Smooth muscle cell (in vitro differentiated cells): ENCODE measurements at regions not wholly inside any gene's neighbourhood (a gene's known extent, or its start where the extent isn't known, plus 50 kb on each side); places are given as distances from the start of the nearest gene placed in this dataset.

Experiments used
- DNase-seq: peaks from one replicate; lab custom pipeline; 2025; ENCODE audit not compliant: unreplicated experiment; lab: John Stamatoyannopoulos, UW
- H2AFZ ChIP-seq: fragments of 200-600 bp; sonication (generic); 2 replicates; pipeline ENCODE4 v1.6.0; 2016; ENCODE audit warnings: antibody characterized with exemption, low read depth, mild to moderate bottlenecking
- H3F3A ChIP-seq: fragments of 200-600 bp; sonication (generic); 2 replicates; pipeline ENCODE4 v1.6.0; 2017; ENCODE audit warnings: antibody characterized with exemption, low read depth
- H3K27ac ChIP-seq: fragments of 200-600 bp; sonication (generic); 2 replicates; pipeline ENCODE4 v1.5.1; 2016; ENCODE audit warnings: low read depth, mild to moderate bottlenecking
- H3K27me3 ChIP-seq: fragments of 200-600 bp; sonication (generic); 2 replicates; pipeline ENCODE4 v1.6.1; 2016; ENCODE audit warnings: low read depth, mild to moderate bottlenecking
- H3K36me3 ChIP-seq: fragments of 200-600 bp; sonication (generic); 2 replicates; pipeline ENCODE4 v1.5.1; 2016; ENCODE audit warnings: low read depth
- H3K4me1 ChIP-seq: fragments of 200-600 bp; sonication (generic); 2 replicates; pipeline ENCODE4 v1.5.1; 2016; ENCODE audit warnings: low read depth
- H3K4me2 ChIP-seq: fragments of 200-600 bp; sonication (generic); 2 replicates; pipeline ENCODE4 v1.6.0; 2016; ENCODE audit warnings: mild to moderate bottlenecking
- H3K4me3 ChIP-seq: fragments of 200-600 bp; sonication (generic); 2 replicates; pipeline ENCODE4 v1.5.1; 2016; ENCODE audit warnings: mild to moderate bottlenecking
- H3K79me2 ChIP-seq: fragments of 200-600 bp; sonication (generic); 2 replicates; pipeline ENCODE4 v1.6.0; 2016; ENCODE audit warnings: low read depth, mild to moderate bottlenecking
- H3K9ac ChIP-seq: fragments of 200-600 bp; sonication (generic); 2 replicates; pipeline ENCODE4 v1.6.0; 2016; ENCODE audit warnings: low read depth
- H3K9me3 ChIP-seq: fragments of 200-600 bp; sonication (generic); replicated peaks from 2 replicates; pipeline ENCODE4 v1.5.1; 2016; ENCODE audit warnings: low read depth
- H4K20me1 ChIP-seq: fragments of 200-600 bp; sonication (generic); 2 replicates; pipeline ENCODE4 v1.6.0; 2016; ENCODE audit warnings: low read depth
- WGBS: methylation state at CpG from one replicate; pipeline ENCODE4 v1.1.7; 2016; ENCODE audit warnings: low lambda C conversion rate; 5-methylcytosine and 5-hydroxymethylcytosine counted together
- TF ChIP-seq, protein P1 (sequence below): fragments of 200-600 bp; sonication (generic); IDR thresholded peaks from 2 replicates; pipeline ENCODE4 v1.5.1; 2017; ENCODE audit warnings: borderline replicate concordance, mild to moderate bottlenecking, antibody characterized with exemption; ENCODE audit not compliant: insufficient read depth, poor library complexity, severe bottlenecking

DNA sequence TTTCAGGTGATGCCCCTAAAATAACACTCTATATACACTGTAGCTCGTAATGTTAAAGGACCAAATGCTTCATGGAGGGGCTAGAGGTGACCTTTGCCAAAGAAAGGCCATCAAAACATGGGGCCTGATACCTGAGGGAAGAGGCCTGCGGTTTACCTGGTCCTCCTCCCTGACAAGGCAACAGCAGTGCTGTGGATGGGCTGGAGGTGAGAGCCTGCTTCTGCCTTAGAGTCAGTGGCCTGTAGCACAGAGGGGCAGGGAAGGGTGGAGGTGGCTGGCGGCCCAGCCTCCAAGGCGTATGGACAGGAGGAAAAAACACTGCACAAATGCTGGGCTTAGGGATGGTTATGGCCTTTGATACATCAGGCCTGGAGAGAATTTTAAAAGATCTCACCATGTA lies 137.8 kb upstream of the USP38 start:
- 88% methylated on average over 4 of the region's 4 CpGs for WGBS
- H3F3A ChIP-seq: no peaks in the 10 kb centered on the region
- H3K9ac ChIP-seq: no peak overlapping the region
- no peaks in the 10 kb centered on the region for H4K20me1 ChIP-seq
- H3K27ac ChIP-seq: no peak overlapping the region
- no peaks in the 10 kb centered on the region for H3K9me3 ChIP-seq
- no peak overlapping the region for H3K4me3 ChIP-seq
- DNase-seq: no peak
- TF ChIP-seq, protein P1, sequence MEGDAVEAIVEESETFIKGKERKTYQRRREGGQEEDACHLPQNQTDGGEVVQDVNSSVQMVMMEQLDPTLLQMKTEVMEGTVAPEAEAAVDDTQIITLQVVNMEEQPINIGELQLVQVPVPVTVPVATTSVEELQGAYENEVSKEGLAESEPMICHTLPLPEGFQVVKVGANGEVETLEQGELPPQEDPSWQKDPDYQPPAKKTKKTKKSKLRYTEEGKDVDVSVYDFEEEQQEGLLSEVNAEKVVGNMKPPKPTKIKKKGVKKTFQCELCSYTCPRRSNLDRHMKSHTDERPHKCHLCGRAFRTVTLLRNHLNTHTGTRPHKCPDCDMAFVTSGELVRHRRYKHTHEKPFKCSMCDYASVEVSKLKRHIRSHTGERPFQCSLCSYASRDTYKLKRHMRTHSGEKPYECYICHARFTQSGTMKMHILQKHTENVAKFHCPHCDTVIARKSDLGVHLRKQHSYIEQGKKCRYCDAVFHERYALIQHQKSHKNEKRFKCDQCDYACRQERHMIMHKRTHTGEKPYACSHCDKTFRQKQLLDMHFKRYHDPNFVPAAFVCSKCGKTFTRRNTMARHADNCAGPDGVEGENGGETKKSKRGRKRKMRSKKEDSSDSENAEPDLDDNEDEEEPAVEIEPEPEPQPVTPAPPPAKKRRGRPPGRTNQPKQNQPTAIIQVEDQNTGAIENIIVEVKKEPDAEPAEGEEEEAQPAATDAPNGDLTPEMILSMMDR: no peak
- no peak overlapping the region for H3K4me2 ChIP-seq
- H3K4me1 ChIP-seq: no peaks in the 10 kb centered on the region
- no peaks in the 10 kb centered on the region for H3K79me2 ChIP-seq
- H3K27me3 ChIP-seq: no peaks in the 10 kb centered on the region
- H2AFZ ChIP-seq: no peak overlapping the region
- H3K36me3 ChIP-seq: no peaks in the 10 kb centered on the region

DNA sequence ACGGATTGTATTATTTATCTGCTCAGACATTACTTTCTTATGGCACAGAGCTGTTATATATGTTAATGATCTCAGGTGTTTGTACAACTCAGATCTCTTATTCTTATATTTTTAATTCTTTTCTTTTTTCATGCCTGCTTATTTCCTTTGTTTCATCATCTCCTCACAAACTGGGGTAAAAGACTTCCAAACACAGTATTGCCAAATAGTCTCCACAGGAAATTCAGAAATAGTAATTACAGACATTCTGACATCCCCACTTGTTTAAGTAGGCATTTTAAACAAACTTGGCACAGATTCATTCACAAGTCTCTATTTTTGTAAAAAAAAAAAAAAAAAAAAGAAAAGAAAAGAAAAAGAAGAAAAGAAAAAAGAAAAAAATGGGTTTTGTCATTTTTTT lies 129.7 kb upstream of the USP38 start:
- TF ChIP-seq, protein P1: no peak
- Histone ChIP-seq H3K9me3 (no peaks in the 10 kb centered on the region), H3K9ac (no peak overlapping the region), H3K27ac (no peak overlapping the region), H4K20me1 (no peaks in the 10 kb centered on the region), H3K27me3 (no peaks in the 10 kb centered on the region), H3K4me2 (no peak overlapping the region), H2AFZ (no peak overlapping the region), H3K4me1 (no peaks in the 10 kb centered on the region), H3K79me2 (no peaks in the 10 kb centered on the region), H3F3A (no peaks in the 10 kb centered on the region), H3K4me3 (no peak overlapping the region), H3K36me3 (no peaks in the 10 kb centered on the region)
- DNase-seq: no peak
- 0% methylated on average over 1 of the region's 1 CpG for WGBS

DNA sequence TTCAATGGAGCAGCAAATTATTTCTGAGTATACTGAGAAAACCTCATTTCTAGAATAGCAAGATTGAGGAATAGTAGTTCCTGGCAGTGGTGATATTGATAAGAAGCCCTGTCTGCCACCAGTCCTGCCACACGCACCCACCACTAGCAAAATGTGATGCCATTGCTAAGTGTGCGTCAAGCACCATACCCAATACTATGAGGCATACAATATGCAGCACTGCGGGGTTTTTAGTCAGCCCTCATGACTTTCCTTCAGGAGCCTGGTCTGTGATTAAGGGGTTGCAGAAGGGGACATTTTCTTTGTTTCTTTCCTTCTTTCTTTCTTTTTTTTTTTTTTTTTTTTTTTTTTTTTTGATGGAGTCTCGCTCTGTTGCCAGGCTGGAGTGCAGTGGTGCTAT lies 128.7 kb upstream of the USP38 start:
- H4K20me1 ChIP-seq: no peaks in the 10 kb centered on the region
- no peaks in the 10 kb centered on the region for H3K9me3 ChIP-seq
- no peaks in the 10 kb centered on the region for H3K27me3 ChIP-seq
- no peak overlapping the region for H3K9ac ChIP-seq
- no peak overlapping the region for H3K4me2 ChIP-seq
- H3K36me3 ChIP-seq: no peaks in the 10 kb centered on the region
- TF ChIP-seq, protein P1: no peak
- no peak for DNase-seq
- H3K4me1 ChIP-seq: no peaks in the 10 kb centered on the region
- no peaks in the 10 kb centered on the region for H3F3A ChIP-seq
- H3K4me3 ChIP-seq: no peak overlapping the region
- WGBS: 89% methylated on average over 4 of the region's 4 CpGs
- no peak overlapping the region for H3K27ac ChIP-seq
- no peak overlapping the region for H2AFZ ChIP-seq
- no peaks in the 10 kb centered on the region for H3K79me2 ChIP-seq

DNA sequence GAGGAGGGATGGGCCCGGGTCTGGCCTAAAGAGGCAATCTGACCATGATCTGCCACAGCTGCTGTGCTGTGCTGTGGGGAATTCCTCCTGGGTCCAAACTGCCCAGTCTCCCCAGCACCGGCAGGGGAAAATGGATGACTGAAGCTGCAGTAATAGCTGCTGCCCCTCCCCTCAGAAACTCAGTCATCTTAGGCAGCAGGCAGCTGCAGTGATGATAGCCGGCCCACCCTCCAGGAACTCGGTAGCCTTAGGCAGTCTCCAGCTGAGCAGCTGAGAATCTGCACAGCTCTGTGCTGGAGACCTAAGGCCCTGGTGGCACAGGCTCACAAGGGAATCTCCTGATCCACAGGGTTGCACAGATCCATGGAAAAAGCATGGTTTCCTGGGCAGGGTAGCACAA lies 113.4 kb upstream of the USP38 start:
- H3F3A ChIP-seq: no peaks in the 10 kb centered on the region
- H3K4me3 ChIP-seq: no peak overlapping the region
- no peak overlapping the region for H3K9ac ChIP-seq
- H4K20me1 ChIP-seq: no peaks in the 10 kb centered on the region
- H3K27ac ChIP-seq: no peak overlapping the region
- H2AFZ ChIP-seq: no peak overlapping the region
- DNase-seq: no peak
- H3K4me1 ChIP-seq: no peaks in the 10 kb centered on the region
- H3K9me3 ChIP-seq: no peaks in the 10 kb centered on the region
- no peaks in the 10 kb centered on the region for H3K79me2 ChIP-seq
- H3K27me3 ChIP-seq: no peaks in the 10 kb centered on the region
- H3K36me3 ChIP-seq: no peaks in the 10 kb centered on the region
- WGBS: 93% methylated on average over 4 of the region's 4 CpGs
- no peak overlapping the region for H3K4me2 ChIP-seq
- TF ChIP-seq, protein P1: no peak
